BJ (cell line): ENCODE measurements at regions not wholly inside any gene's neighbourhood (a gene's known extent, or its start where the extent isn't known, plus 50 kb on each side); places are given as distances from the start of the nearest gene placed in this dataset.

ENCODE experiments used
- CTCF ChIA-PET: fragments of 350-600 bp; formaldehyde crosslinking; extraction: SDS; loops from one replicate; lab custom pipeline; 2021; ENCODE audit warnings: antibody characterized with exemption, inconsistent platforms; lab: Yijun Ruan, JAX
- POLR2A ChIA-PET: fragments of 300-600 bp; sonication (Branson Sonifier 250); formaldehyde crosslinking; extraction: SDS; loops from one replicate; lab custom pipeline; 2021; ENCODE audit warnings: antibody characterized with exemption; lab: Charles Lee
- DNase-seq: peaks from one replicate; pipeline ENCODE4 v3.0.0-alpha.2; 2011; ENCODE audit warnings: low read depth
- H3K27me3 ChIP-seq: 2 replicates; pipeline ENCODE4 v1.6.0; 2011; ENCODE audit warnings: low read length; ENCODE audit not compliant: control insufficient read depth, insufficient read depth
- H3K36me3 ChIP-seq: 2 replicates; pipeline ENCODE4 v1.5.1; 2011; ENCODE audit warnings: low read length; ENCODE audit not compliant: control insufficient read depth, insufficient read depth
- H3K4me3 ChIP-seq: 2 replicates; pipeline ENCODE4 v1.5.1; 2011; ENCODE audit warnings: low read depth, mild to moderate bottlenecking, control low read depth, low read length
- TF ChIP-seq, protein P1 (sequence below): IDR thresholded peaks from 2 replicates; pipeline ENCODE4 v1.5.1; 2011; ENCODE audit warnings: low read depth, mild to moderate bottlenecking, control low read depth, inconsistent platforms, low read length, moderate library complexity; ENCODE audit not compliant: insufficient read depth

DNA sequence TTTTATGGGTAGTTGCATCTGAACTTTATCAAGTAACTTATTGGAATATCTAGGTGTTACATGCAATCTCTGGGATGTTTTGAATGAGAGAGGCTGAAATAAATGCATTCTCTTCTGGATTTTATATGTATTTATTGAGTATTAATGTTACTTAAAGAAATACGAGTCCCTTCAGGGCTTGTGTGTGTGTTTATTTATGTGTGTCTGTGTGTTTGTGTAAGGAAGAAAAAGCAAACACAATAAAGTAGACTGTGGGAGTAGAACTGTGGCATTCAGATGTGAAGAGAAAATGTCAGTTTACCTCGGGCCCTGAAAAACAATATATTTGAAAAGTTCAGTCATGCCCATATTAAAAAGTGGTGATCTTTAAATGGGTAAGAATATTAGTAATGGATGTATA lies 250.5 kb downstream of the RPL10L start:
- Histone ChIP-seq H3K4me3 (no peak overlapping the region), H3K36me3 (no peaks in the 10 kb centered on the region), H3K27me3 (no peaks in the 10 kb centered on the region)
- TF ChIP-seq, protein P1, sequence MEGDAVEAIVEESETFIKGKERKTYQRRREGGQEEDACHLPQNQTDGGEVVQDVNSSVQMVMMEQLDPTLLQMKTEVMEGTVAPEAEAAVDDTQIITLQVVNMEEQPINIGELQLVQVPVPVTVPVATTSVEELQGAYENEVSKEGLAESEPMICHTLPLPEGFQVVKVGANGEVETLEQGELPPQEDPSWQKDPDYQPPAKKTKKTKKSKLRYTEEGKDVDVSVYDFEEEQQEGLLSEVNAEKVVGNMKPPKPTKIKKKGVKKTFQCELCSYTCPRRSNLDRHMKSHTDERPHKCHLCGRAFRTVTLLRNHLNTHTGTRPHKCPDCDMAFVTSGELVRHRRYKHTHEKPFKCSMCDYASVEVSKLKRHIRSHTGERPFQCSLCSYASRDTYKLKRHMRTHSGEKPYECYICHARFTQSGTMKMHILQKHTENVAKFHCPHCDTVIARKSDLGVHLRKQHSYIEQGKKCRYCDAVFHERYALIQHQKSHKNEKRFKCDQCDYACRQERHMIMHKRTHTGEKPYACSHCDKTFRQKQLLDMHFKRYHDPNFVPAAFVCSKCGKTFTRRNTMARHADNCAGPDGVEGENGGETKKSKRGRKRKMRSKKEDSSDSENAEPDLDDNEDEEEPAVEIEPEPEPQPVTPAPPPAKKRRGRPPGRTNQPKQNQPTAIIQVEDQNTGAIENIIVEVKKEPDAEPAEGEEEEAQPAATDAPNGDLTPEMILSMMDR: no peak
- POLR2A ChIA-PET: no interaction called here
- CTCF ChIA-PET: interaction anchor here (0.6 kb wide), 1 partner anchor 1118 kb away, joined by 3 read pairs; no protein-coding TSS in a partner anchor
- no peak for DNase-seq

DNA sequence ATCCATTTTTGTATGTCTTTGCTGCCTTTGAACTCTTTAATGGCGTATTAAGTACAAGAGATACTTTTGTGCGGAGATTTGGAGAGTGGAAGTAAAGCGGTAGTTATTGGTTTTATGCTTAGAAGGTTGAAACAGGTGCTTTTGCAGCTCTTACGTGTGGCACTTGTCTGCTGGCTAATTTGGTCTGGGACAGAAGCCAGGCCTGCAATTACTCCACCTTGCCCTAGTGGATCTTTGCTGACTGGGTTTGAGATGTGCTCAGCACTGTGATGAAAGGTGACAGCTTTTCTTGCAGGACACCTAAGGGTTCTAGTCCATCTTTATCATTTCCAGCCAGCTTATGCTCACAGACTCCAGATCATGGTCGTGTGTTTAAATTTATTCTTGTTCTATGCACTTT lies 252.5 kb downstream of the RPL10L start:
- CTCF ChIA-PET: no interaction called here
- DNase-seq: no peak
- TF ChIP-seq, protein P1: no peak
- no peaks in the 10 kb centered on the region for H3K27me3 ChIP-seq
- POLR2A ChIA-PET: no interaction called here
- no peaks in the 10 kb centered on the region for H3K36me3 ChIP-seq
- no peak overlapping the region for H3K4me3 ChIP-seq

DNA sequence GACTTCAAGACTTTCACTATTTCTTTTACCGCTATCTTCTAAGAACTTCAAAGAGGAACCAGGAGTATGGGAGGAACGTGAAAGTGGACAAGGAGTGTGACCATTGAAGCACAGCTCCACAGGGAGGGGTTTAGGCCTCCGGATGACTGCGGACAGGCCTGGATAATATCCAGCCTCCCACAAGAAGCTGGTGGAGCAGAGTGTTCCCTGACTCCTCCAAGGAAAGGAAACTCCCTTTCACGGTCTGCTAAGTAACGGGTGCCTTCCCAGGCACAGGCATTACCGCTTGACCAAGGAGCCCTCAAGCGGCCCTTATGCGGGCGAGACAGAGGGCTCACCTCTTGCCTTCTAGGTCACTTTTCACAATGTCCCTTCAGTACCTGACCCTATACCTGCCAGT lies 267.0 kb downstream of the RPL10L start:
- H3K4me3 ChIP-seq: no peak overlapping the region
- POLR2A ChIA-PET: no interaction called here
- CTCF ChIA-PET: no interaction called here

DNA sequence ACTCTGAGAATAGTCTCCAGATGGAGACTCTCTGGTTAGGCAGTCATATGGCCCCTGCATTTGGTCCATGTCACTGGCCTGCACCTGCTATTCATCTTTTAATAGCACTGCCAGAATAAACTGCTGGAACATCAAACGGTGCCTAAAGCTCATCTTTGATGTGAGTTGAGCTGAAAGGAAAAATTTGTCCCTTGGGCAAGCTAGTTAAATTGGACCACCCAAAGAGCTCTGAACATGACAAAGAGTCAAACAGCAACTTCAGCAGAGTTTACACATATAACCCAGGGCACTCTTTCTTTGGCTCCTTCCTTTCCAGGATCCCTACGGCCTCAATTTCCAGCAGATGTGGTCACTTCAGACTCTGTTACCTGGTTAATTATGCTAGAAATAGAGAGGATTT lies 269.9 kb downstream of the RPL10L start:
- DNase-seq: no peak
- TF ChIP-seq, protein P1: no peak
- H3K4me3 ChIP-seq: no peak overlapping the region
- ChIA-PET CTCF (no interaction called here), POLR2A (no interaction called here)
- H3K36me3 ChIP-seq: no peaks in the 10 kb centered on the region
- no peaks in the 10 kb centered on the region for H3K27me3 ChIP-seq

More for the DNA sequence above, 267.0 kb downstream of the RPL10L start:
- no peak for DNase-seq
- no peaks in the 10 kb centered on the region for H3K27me3 ChIP-seq
- TF ChIP-seq, protein P1: no peak
- no peaks in the 10 kb centered on the region for H3K36me3 ChIP-seq

DNA sequence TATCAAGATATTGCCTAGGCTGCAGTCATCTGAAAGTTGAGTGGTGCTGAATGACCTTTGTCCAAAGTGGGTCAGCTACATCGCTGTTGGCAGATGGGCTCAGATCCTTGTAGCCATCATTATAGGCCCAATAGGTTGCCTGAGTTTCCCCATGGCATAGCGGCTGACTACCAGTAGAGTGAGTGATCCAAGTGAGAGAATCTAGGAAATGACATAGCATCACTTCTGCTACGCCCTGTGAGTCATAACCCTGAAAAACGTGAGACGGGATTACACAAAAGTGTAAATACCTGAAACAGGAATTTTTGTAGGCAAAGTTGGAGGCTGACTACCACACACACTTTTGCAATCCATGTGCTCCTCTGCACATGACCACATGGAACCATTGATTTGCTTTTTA lies 273.3 kb downstream of the RPL10L start:
- Histone ChIP-seq H3K4me3 (no peak overlapping the region), H3K36me3 (no peaks in the 10 kb centered on the region), H3K27me3 (no peaks in the 10 kb centered on the region)
- TF ChIP-seq, protein P1: no peak
- ChIA-PET POLR2A (no interaction called here), CTCF (interaction anchor here (0.5 kb wide), 1 partner anchor 213 kb away, joined by 3 read pairs; no protein-coding TSS in a partner anchor)
- no peak for DNase-seq
